H9 (cell line): ENCODE measurements at regions not wholly inside any gene's neighbourhood (a gene's known extent, or its start where the extent isn't known, plus 50 kb on each side); places are given as distances from the start of the nearest gene placed in this dataset.
A peak's percentile ranks its signal among the peaks of the same experiment; 100 is the strongest.

Source experiments
- DNase-seq: peaks from one replicate; pipeline ENCODE4 v3.0.0-alpha.2; 2017
- H2AFZ ChIP-seq: one replicate; pipeline ENCODE4 v1.6.1; 2013; ENCODE audit warnings: mild to moderate bottlenecking, low read length, control low read depth, moderate library complexity
- H2AK5ac ChIP-seq: 2 replicates; pipeline ENCODE4 v1.6.1; 2013; ENCODE audit warnings: low read length, control low read depth, mixed read lengths; ENCODE audit not compliant: insufficient read length
- H2BK120ac ChIP-seq: one replicate; pipeline ENCODE4 v1.6.1; 2013; ENCODE audit warnings: low read depth, mild to moderate bottlenecking, low read length, control low read depth, inconsistent platforms; ENCODE audit not compliant: poor library complexity, severe bottlenecking
- H2BK12ac ChIP-seq: 2 replicates; pipeline ENCODE4 v1.6.1; 2013; ENCODE audit warnings: low read length, control low read depth, mixed read lengths, low read depth; ENCODE audit not compliant: insufficient read length
- H2BK15ac ChIP-seq: 2 replicates; pipeline ENCODE4 v1.6.1; 2013; ENCODE audit warnings: low read depth, low read length, control low read depth
- H2BK20ac ChIP-seq: one replicate; pipeline ENCODE4 v1.6.1; 2013; ENCODE audit warnings: low read depth, mild to moderate bottlenecking, low read length, control low read depth, inconsistent platforms; ENCODE audit not compliant: poor library complexity, severe bottlenecking
- H2BK5ac ChIP-seq: 2 replicates; pipeline ENCODE4 v1.6.1; 2013; ENCODE audit warnings: low read length, control low read depth, mixed read lengths; ENCODE audit not compliant: insufficient read length
- H3K14ac ChIP-seq: 2 replicates; pipeline ENCODE4 v1.6.1; 2013; ENCODE audit warnings: low read length, control low read depth; ENCODE audit not compliant: insufficient read depth
- H3K18ac ChIP-seq: 2 replicates; pipeline ENCODE4 v1.6.1; 2013; ENCODE audit warnings: low read depth, mild to moderate bottlenecking, mixed read lengths, low read length, control low read depth; ENCODE audit not compliant: insufficient read length
- H3K23ac ChIP-seq: 2 replicates; pipeline ENCODE4 v1.6.1; 2013; ENCODE audit warnings: low read length, control low read depth, mixed read lengths, low read depth; ENCODE audit not compliant: insufficient read length
- H3K23me2 ChIP-seq: 2 replicates; pipeline ENCODE4 v1.6.1; 2013; ENCODE audit warnings: low read depth, mild to moderate bottlenecking, mixed read lengths, low read length, control low read depth; ENCODE audit not compliant: insufficient read length, poor library complexity, severe bottlenecking
- H3K27ac ChIP-seq: 2 replicates; pipeline ENCODE4 v1.5.1; 2013; ENCODE audit warnings: low read length, control low read depth, mixed read lengths, low read depth; ENCODE audit not compliant: insufficient read length
- H3K27me3 ChIP-seq: 2 replicates; pipeline ENCODE4 v1.6.1; 2013; ENCODE audit warnings: low read length, control low read depth, inconsistent platforms; ENCODE audit not compliant: insufficient read depth
- H3K4ac ChIP-seq: 2 replicates; pipeline ENCODE4 v1.6.1; 2013; ENCODE audit warnings: low read depth, mild to moderate bottlenecking, control low read depth, inconsistent platforms, low read length, moderate library complexity
- H3K4me1 ChIP-seq: 2 replicates; pipeline ENCODE4 v1.6.1; 2013; ENCODE audit warnings: low read length, control low read depth, inconsistent platforms; ENCODE audit not compliant: insufficient read depth
- H3K4me2 ChIP-seq: 2 replicates; pipeline ENCODE4 v1.6.1; 2013; ENCODE audit warnings: low read length, control low read depth, mixed read lengths; ENCODE audit not compliant: insufficient read length, insufficient read depth
- H3K56ac ChIP-seq: 2 replicates; pipeline ENCODE4 v1.6.1; 2013; ENCODE audit warnings: low read depth, mild to moderate bottlenecking, mixed read lengths, low read length, control low read depth; ENCODE audit not compliant: insufficient read length
- H3K79me1 ChIP-seq: 2 replicates; pipeline ENCODE4 v1.6.1; 2013; ENCODE audit warnings: low read depth, mild to moderate bottlenecking, moderate library complexity, low read length, control low read depth, inconsistent platforms; ENCODE audit not compliant: insufficient read depth, poor library complexity, severe bottlenecking
- H3K79me2 ChIP-seq: 2 replicates; pipeline ENCODE4 v1.6.1; 2013; ENCODE audit warnings: low read length, control low read depth, inconsistent platforms; ENCODE audit not compliant: insufficient read depth
- H3K9ac ChIP-seq: 2 replicates; pipeline ENCODE4 v1.6.1; 2013; ENCODE audit warnings: low read length, control low read depth, mixed read lengths; ENCODE audit not compliant: insufficient read length; ENCODE audit errors: extremely low read depth
- H3K9me3 ChIP-seq: one replicate; pipeline ENCODE4 v1.6.1; 2013; ENCODE audit warnings: low read depth, low read length, inconsistent platforms; ENCODE audit not compliant: control insufficient read depth
- H3T11ph ChIP-seq: one replicate; pipeline ENCODE4 v1.6.1; 2013; ENCODE audit warnings: mild to moderate bottlenecking, low read length, control low read depth, inconsistent platforms
- H4K20me1 ChIP-seq: one replicate; pipeline ENCODE4 v1.6.1; 2013; ENCODE audit not compliant: control insufficient read depth, insufficient read length, insufficient read depth
- H4K5ac ChIP-seq: 2 replicates; pipeline ENCODE4 v1.6.1; 2013; ENCODE audit warnings: low read depth, mild to moderate bottlenecking, mixed read lengths, low read length, control low read depth; ENCODE audit not compliant: insufficient read length
- H4K8ac ChIP-seq: replicated peaks from 2 replicates; pipeline ENCODE4 v1.6.1; 2013; ENCODE audit warnings: low read length, control low read depth, mixed read lengths, low read depth; ENCODE audit not compliant: insufficient read length
- H4K91ac ChIP-seq: 2 replicates; pipeline ENCODE4 v1.6.1; 2013; ENCODE audit warnings: low read depth, mild to moderate bottlenecking, moderate library complexity, mixed read lengths, low read length, control low read depth; ENCODE audit not compliant: insufficient read length
- H3K27ac Mint-ChIP-seq, 3 experiments: 2 replicates in 2 of 3; 3 replicates in 1 of 3; pipeline ENCODE4 v1.8.0; 2020 to 2021; ENCODE audit warnings: mixed read lengths in 3 of 3, mild to moderate bottlenecking in 1 of 3, moderate library complexity in 1 of 3
- H3K27me3 Mint-ChIP-seq: 2 replicates; pipeline ENCODE4 v1.8.0; 2021; ENCODE audit warnings: low read depth, mild to moderate bottlenecking, moderate library complexity, mixed read lengths
- H3K36me3 Mint-ChIP-seq, 3 experiments: 2 replicates in 2 of 3; 3 replicates in 1 of 3; pipeline ENCODE4 v1.8.0; 2020 to 2021; ENCODE audit warnings: low read depth in 3 of 3, mixed read lengths in 3 of 3; ENCODE audit not compliant: insufficient read depth in 1 of 3
- H3K4me1 Mint-ChIP-seq, 2 experiments: 2 replicates each; pipeline ENCODE4 v1.8.0; 2020; ENCODE audit warnings: mixed read lengths in 2 of 2
- H3K4me3 Mint-ChIP-seq, 2 experiments: 2 replicates in 1 of 2; 3 replicates in 1 of 2; pipeline ENCODE4 v1.8.0; 2020 to 2021; ENCODE audit warnings: mild to moderate bottlenecking in 2 of 2, mixed read lengths in 2 of 2, moderate library complexity in 1 of 2
- H3K9me3 Mint-ChIP-seq, 2 experiments: 2 replicates in 1 of 2; 3 replicates in 1 of 2; pipeline ENCODE4 v1.8.0; 2020; ENCODE audit warnings: mild to moderate bottlenecking in 2 of 2, mixed read lengths in 2 of 2, moderate library complexity in 1 of 2
- CTCF ChIP-seq: fragments of 200-600 bp; sonication (generic); conservative IDR thresholded peaks from 3 replicates; pipeline ENCODE4 v1.8.0; 2021; ENCODE audit warnings: antibody characterized with exemption, mild to moderate bottlenecking
- WGBS: extraction: QIAGEN DNeasy Blood & Tissue Kit; methylation state at CpG from one replicate; pipeline ENCODE4 v1.1.7; 2013; ENCODE audit warnings: missing lambda C conversion rate, low lambda C conversion rate, mixed read lengths; ENCODE audit not compliant: insufficient read length; ENCODE audit errors: extremely low coverage; 5-methylcytosine and 5-hydroxymethylcytosine counted together

GRCh38 chr1:65025794-65026193 lies 59.4 kb upstream of the JAK1 start:
- no peak overlapping the region for H2BK20ac ChIP-seq
- H2BK15ac ChIP-seq = no peak overlapping the region
- Mint-ChIP-seq H3K27me3 (no peaks in the 10 kb centered on the region; the same call in 1 of the 2 replicates), H3K27ac (peak overlapping the region in 2 of 3 experiments; percentile 65 to 91; a peak in 4 of 7 replicates), H3K36me3 (peaks cover 0 to 14% (median 5%) of the 10 kb centered on the region in 3 experiments; a peak in 5 of 7 replicates), H3K9me3 (peaks cover 0 to 7% of the 10 kb centered on the region in 2 experiments; a peak in 2 of 5 replicates), H3K4me1 (peaks cover 16 to 18% of the 10 kb centered on the region in 2 experiments), H3K4me3 (peak overlapping the region in 1 of 2 experiments; percentile 42; a peak in 2 of 5 replicates)
- H3K4ac ChIP-seq = no peak overlapping the region
- H2BK120ac ChIP-seq = no peak overlapping the region
- no peak overlapping the region for H2AK5ac ChIP-seq
- TF ChIP-seq CTCF = no peak
- no peak overlapping the region for H4K8ac ChIP-seq
- no peak overlapping the region for H3K18ac ChIP-seq
- DNase-seq = no peak
- no peak overlapping the region for H2BK5ac ChIP-seq
- H2BK12ac ChIP-seq = no peak overlapping the region
- peaks cover 14% of the 10 kb centered on the region for H3K4me1 ChIP-seq
- H3K27ac ChIP-seq = peak overlapping the region; percentile 93
- H3K27me3 ChIP-seq = no peaks in the 10 kb centered on the region
- no peaks in the 10 kb centered on the region for H3K79me1 ChIP-seq
- H3K14ac ChIP-seq = no peak overlapping the region
- no peak overlapping the region for H4K5ac ChIP-seq
- WGBS = no CpG with 5 or more reads among the region's 3 CpGs
- peak overlapping the region; percentile 41 for H3K4me2 ChIP-seq
- no peak overlapping the region for H3T11ph ChIP-seq
- H2AFZ ChIP-seq = no peak overlapping the region
- H4K91ac ChIP-seq = no peak overlapping the region
- peaks cover 3% of the 10 kb centered on the region for H4K20me1 ChIP-seq
- H3K79me2 ChIP-seq = no peaks in the 10 kb centered on the region
- H3K23ac ChIP-seq = no peak overlapping the region
- no peak overlapping the region for H3K56ac ChIP-seq
- H3K9me3 ChIP-seq = no peaks in the 10 kb centered on the region
- H3K9ac ChIP-seq = no peak overlapping the region
- H3K23me2 ChIP-seq = no peaks in the 10 kb centered on the region
